Activated CD4-positive, CD25-positive, alpha-beta regulatory T cell (primary cell): ENCODE measurements at regions not wholly inside any gene's neighbourhood (a gene's known extent, or its start where the extent isn't known, plus 50 kb on each side); places are given as distances from the start of the nearest gene placed in this dataset.

Experiments
- DNase-seq, 4 experiments: peaks; one replicate each; lab custom pipeline; 2025; lab: John Stamatoyannopoulos, UW

GRCh38 chr1:5659606-5660005 lies 332.6 kb downstream of the NPHP4 start:
- DNase-seq = no peak

DNA sequence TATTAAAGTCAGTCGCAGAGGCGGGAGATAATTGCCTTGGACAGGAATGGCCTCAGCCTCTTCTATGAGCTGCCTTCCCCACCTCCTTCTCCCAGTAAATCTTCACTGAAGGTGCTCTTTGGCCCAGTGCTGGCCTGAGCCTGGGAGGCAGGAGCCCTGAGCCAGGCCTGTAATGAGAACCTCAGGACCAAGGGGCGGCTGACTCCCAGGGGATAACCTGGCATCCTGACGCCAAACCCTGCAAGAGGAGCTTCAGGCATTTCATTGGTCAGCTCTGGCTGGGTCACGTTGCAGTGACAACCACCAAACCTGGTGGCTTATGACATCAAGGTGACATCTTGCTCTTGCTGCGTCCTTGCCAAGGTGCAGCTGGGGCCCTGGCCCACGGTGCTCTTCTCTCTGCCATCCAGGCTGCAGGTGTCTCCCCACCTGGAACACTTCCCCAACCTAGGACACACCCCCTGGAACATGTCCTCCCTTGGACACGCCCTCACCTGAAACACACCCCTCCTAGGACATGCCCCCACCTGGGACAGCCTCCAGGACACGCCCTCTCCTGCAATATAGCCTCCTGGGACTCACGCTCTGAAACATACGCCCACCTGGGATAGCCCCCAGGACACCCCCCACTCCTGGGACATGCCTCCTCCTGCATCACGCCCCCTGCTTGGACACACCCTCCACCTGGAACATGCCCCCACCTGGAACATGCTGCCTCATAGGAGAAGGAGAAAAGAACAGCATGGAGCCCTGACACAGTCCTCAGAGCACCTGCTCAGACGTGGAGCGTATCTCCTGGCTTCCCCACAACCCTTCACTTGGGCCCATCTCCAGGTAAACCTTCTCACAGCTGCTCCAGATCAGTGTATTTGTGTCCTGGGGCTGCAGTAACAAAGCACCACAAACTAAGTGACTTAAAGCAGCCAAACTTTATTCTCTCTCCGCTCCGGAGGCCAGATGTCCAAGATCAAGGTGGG lies 333.6 kb downstream of the NPHP4 start:
- no peak for DNase-seq

GRCh38 chr1:5651964-5652821 lies 340.0 kb downstream of the NPHP4 start:
- DNase-seq = no peak

GRCh38 chr1:5651473-5651872 lies 340.8 kb downstream of the NPHP4 start:
- DNase-seq = no peak

DNA sequence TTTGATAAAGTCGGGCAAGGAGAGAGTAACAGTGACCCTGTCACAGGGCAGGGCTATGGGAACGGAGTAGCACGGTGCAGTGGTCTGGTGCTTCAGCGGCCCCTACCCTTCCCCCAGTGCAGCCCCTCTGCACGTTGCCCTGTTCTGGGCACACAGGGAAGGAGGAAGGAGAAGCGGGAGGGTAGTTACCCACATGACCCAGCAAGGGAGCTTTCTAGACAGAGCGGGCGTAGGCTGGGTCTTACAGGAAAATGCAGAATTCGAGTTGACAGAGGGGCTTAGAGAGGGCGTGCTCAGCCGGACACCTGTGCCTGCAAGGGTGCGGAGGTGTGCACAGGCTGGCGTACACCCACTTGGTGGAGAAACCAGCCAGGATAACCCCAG lies 341.2 kb downstream of the NPHP4 start:
- DNase-seq = no peak

- no peak for DNase-seq
These were observed 341.8 kb downstream of the NPHP4 start for GRCh38 chr1:5650283-5651026.

DNA sequence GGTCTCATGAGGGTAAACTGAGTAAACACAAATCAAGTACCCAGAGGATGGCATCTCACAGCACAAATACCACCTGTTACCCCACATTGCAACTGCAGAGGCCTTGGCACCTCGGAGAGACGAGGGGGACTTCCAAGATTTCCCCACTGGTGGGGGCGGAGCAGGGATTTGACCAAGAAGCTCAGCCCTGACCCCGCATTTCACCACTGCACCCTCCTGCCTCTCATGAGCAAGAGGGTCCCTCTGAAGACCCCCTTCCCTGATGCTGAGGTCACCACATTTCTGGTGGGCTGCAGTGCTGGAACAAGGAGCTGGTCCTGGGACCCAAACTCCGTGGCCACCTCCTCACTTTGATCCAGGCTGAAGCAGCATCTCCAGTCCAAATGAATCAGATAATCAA lies 342.4 kb downstream of the NPHP4 start:
- no peak for DNase-seq

- DNase-seq = no peak
These were observed 343.1 kb downstream of the NPHP4 start for GRCh38 chr1:5649166-5649551.

DNA sequence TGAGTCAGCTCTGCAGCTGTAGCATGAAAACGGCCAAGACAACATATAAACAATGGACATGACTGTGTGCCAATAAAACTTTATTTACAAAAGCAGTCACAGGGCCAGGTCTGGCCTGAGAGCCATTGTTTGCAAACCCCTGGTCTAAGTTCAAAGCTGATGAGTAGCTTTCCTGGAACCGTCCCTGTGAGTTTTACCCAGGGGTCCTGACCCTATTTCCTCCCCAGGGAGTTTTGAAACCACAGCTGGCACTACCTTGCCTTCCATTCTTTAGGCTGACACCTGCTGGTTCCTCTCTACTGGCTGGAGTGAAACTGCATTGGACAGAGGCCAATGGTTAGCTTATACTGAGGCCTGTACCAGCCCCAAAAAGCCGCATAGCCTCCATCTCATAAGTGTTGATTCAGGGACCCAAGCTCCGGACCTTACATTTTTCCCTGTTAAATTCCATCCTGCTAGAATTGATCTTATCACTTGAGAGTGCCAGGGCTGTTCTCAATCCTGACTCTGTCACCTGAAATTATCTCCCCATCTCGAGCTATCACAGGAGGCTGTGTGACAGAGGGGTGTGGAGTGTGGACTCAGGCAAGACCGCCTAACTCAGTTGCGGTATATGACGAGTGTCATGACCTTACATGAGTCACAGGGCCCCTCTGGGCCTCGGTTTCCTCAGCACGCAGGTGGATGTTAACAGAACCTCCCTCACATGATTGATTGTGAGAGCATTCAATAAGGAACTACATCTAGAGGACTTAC lies 343.6 kb downstream of the NPHP4 start:
- no peak for DNase-seq

DNA sequence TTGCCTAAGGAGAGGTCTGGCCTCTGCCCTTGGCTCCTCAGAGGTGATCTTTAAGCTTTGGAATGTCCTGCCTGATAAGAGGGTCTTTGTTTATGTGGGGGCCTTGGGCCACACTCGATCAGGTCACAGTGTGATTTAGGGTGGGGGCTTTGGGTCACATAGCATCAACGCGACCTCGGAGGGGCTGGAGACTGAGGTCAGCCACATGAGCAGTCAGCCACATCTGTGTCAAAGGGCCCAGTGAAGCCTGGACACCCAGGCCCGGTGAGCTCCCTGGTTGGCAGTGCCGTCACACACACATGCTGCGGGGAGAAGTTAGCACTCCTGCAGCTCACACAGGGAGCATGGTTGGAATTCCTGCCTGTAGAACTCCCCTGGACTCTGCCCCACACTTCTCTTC lies 345.0 kb downstream of the NPHP4 start:
- DNase-seq = no peak

DNA sequence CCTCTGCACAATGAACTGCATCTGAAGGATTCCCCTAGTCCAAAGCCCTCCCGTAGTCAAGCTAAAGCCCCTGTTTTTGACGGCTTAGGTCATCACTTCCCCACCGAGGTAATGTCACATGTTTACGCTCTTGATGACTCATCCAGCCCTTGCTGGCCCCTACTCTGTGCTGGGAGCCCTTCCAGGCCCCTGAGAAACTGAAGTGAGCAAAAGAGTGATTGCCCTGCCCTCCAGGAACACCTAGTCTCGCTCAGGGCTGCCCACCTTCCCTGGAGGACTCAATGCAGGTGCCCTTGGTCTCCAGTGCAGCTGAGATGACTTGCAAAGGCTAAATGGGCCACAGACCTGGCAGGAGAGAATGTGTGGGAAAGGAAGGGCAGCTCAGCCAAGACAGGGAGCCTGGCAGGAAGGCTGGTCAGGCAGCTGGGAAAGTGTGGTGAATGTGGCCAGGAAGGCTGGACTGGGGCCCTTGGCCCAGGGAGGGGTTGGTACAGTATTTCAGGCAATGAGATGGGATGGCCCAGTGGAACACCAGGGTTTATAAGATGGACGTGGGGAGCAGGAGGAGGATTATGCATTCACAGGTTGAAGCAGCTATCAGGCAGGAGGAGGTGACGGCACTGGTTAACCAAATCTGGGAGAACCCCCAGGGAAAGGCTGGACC lies 345.6 kb downstream of the NPHP4 start:
- no peak for DNase-seq

GRCh38 chr1:5645929-5646328 lies 346.3 kb downstream of the NPHP4 start:
- DNase-seq = no peak

DNA sequence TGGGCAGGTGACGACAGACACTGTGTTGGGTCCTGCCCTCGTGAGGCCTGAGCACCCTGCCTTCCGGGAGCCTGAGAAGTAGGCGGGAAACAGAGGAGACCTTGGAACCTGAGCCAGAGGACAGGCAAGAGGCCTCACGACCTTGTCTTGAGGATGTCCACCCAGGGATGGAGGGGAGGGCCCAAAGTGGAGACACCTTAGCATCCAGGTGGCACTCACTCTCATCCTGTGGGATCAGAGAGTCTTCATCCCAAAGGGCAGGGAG lies 347.2 kb downstream of the NPHP4 start:
- no peak for DNase-seq

DNA sequence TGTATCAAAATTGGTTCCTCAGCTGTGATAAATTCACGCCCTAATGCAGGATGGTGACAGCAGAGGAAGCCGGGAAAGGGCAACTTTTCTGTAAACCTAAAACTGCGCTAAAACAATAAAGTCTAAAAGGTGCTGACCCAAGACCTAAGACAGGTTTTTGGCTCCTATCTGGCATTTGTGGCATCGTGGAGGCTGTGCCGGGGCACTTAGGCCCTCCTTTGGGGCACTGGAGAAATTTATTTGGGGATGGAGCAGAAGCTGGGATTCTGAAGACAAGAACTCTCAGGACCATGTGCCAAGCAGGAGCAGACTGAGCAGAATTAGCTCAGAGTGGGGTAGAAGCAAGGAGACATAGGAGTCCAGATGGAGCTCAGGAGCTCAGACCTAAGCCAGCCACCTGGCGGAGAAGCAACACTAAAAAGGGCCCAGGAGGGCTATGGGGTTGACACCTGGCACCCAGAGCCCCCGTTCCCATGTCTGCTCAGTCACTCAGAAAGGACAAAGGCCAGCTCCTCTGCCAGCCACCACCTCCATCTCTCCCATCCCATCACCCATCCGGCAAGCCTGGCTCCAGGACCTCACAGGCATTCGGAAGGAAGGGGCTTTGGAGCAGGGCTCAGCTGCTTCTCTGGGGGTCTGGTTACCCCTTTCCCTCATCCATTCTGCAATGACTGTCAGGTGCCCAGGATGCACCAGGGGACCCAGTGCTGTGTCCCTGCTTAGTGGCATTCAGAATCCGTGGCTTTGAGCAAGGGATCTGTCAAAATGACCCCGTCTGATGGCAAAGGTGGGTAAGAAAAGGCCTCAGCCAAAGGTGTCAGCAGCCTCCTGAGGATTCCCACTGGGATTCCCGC lies 347.7 kb downstream of the NPHP4 start:
- DNase-seq = no peak

DNA sequence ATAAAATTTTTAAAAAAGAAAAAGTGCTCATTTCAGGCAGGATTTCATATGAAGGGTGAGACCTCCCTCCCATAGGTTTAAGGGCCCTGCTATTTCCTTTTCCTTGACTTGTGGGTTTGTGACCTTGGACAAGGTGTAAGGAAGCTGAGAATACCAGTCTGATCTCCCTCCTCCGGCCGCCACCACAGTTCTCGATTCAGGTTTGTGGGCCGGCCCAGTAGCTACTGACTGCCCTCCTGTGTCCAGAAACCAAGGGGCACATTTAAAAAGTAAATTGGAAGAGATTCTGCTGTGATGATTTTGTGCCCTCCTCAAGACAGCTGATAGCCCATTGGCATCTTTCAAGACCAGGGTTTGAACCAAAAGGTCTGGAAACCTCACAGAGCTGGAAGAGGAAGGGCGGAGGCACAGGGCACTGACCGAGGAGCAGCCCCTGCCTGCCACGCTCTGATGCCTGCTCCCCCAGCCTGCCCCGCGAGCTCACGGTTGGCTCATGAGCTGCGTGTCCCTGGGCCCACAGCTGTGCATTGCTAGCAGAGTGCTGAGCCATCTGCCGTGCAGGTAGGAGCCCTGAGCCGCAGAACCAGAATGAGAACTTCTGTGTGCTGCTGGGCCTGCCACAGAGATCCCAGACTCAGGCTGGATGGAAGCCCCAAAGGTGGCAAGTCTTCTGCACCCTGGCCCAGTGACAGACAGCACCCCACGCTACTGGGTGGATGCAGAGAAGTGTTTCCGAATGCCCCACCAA lies 348.7 kb downstream of the NPHP4 start:
- no peak for DNase-seq

DNA sequence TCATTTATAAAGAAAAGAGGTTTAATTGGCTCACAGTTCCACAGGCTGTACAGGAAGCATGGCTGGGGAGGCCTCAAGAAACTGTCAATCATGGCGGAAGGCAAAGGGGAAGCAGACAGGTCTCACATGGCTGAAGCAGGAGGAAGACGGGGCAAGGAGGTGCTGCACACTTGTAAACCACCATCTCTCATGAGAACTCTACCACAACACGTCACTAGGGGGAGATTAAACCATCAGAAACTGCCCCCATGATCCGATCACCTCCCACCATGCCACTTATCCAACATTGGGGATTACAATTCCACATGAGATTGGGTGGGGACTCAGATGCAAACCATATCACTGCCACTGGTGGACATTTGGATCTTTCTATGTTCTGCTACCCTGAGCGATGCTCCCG lies 351.4 kb downstream of the NPHP4 start:
- no peak for DNase-seq

GRCh38 chr1:5639106-5639722 lies 353.0 kb downstream of the NPHP4 start:
- no peak for DNase-seq

DNA sequence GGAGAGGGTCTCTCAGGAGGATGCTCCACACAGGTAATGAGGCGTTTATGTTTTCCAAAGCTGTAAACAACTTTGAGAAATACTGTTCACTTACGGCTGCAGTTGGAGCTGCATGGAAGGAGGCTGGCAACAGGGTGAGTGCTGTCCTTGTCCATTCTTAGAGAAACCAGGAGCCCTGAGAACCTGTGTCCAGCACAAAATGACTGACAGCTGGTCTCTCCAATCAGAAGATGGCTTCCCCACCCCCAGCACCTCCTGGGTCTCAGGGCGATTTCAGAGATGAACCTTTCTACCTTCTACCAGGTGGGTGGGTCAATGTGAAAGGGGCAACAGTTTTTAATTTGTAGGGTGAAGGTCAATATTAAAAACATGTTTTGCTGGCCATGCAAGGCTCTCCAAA lies 353.6 kb downstream of the NPHP4 start:
- DNase-seq = no peak

- no peak for DNase-seq
These were observed 355.1 kb downstream of the NPHP4 start for GRCh38 chr1:5637171-5637570.
